ENCODE measurements at regions not wholly inside any gene's neighbourhood (a gene's known extent, or its start where the extent isn't known, plus 50 kb on each side); places are given as distances from the start of the nearest gene placed in this dataset.

DNA sequence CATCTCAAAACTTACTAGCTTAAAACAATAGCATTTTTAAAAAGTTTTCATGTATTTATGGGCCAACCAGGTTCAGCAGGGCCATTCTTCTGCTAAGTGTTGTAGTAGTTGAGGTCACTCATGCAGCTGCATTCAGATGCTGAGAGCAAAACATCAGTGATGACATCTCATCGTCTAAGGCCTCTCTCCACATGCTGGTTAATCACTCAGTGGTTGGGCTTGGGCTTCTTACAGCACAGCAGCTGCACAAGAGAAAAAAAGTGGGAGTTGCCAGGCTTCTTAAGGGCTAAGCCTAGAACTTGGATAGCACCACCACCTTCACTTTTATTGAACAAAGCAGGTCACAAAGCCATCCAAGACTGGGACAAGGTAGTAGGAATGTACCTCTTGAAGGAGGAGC, 190.3 kb downstream of the IRS1 start:
- Histone ChIP-seq H3K27ac (no peak overlapping the region), H3K36me3 (no peaks in the 10 kb centered on the region), H3K4me2 (no peak overlapping the region), H3K4me1 (no peaks in the 10 kb centered on the region), H4K20me1 (no peaks in the 10 kb centered on the region), H3K9me3 (no peaks in the 10 kb centered on the region), H3K27me3 (no peaks in the 10 kb centered on the region), H3K4me3 (no peak overlapping the region), H3K9ac (no peak overlapping the region)
- no peak for TF ChIP-seq Cebpa-rat (IDR thresholded peaks at IDR 0.05)

DNA sequence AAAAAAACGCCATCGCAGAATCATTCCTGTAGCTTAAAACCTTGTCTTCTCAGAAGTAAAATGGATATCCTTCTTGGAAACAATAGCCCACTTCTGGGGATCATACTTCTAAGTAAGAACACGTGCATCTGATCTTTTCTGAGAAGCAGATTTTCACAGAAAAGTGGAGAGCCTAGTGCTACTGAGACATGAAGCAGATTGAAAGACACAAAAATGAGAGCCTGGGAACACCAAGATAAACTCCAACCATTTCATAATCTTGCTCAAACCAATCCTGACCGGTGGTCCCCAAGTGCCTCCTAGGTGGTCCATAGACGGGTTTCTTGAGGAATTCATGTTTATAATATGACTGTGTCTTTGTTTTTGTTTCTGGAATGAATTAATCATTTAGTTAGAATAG, 191.2 kb downstream of the IRS1 start:
- no peaks in the 10 kb centered on the region for H3K36me3 ChIP-seq
- H3K4me1 ChIP-seq = no peaks in the 10 kb centered on the region
- no peak overlapping the region for H3K9ac ChIP-seq
- no peaks in the 10 kb centered on the region for H4K20me1 ChIP-seq
- H3K27ac ChIP-seq = no peak overlapping the region
- H3K9me3 ChIP-seq = no peaks in the 10 kb centered on the region
- H3K4me3 ChIP-seq = no peak overlapping the region
- no peak for TF ChIP-seq Cebpa-rat (IDR thresholded peaks at IDR 0.05)
- H3K4me2 ChIP-seq = no peak overlapping the region
- H3K27me3 ChIP-seq = no peaks in the 10 kb centered on the region

DNA sequence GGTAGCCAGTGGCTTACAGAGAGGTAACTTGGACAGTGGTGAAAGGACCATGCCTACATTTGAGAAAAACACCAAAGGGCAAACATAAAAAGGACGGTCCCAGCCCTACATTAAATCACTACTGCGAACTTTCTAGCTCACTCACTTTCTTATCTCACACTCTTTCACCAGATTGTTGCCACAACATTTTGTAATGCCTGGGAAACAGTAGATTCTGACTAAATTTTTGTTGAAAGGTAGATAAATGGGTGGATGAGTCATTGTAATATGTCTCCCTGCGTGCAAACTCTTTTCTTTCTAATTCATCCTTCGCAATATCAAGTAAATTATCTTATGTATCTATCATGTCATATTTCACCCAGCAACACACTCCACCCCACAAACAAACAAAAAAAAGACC, 192.2 kb downstream of the IRS1 start:
- H3K4me3 ChIP-seq = no peak overlapping the region

DNA sequence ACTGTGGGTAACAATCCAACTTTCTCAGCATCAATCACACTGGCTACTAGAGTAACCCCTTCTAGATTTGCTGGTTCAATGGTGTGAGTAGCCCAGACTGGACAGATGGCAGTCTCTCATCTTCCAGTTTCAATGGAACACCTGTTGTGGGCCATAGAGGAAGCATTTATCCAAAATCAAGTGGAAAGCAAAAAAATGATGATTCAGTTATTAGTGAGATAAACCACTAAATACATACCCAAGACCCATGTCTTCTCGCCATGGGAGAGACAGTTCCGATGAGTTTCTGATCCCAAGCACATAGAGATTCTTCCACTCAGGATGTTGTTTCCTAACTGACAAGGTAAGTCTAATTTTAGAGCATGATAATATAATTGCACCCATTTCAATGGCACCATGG, 194.0 kb downstream of the IRS1 start:
- Histone ChIP-seq H3K27me3 (no peaks in the 10 kb centered on the region), H4K20me1 (no peaks in the 10 kb centered on the region)
- TF ChIP-seq Cebpa-rat (IDR thresholded peaks at IDR 0.05) = no peak

More for the DNA sequence above, 192.2 kb downstream of the IRS1 start:
- no peak for TF ChIP-seq Cebpa-rat (IDR thresholded peaks at IDR 0.05)
- Histone ChIP-seq H3K4me1 (no peaks in the 10 kb centered on the region), H3K36me3 (no peaks in the 10 kb centered on the region), H3K27me3 (no peaks in the 10 kb centered on the region), H3K27ac (no peak overlapping the region), H3K4me2 (no peak overlapping the region), H3K9me3 (no peaks in the 10 kb centered on the region), H3K9ac (no peak overlapping the region), H4K20me1 (no peaks in the 10 kb centered on the region)

DNA sequence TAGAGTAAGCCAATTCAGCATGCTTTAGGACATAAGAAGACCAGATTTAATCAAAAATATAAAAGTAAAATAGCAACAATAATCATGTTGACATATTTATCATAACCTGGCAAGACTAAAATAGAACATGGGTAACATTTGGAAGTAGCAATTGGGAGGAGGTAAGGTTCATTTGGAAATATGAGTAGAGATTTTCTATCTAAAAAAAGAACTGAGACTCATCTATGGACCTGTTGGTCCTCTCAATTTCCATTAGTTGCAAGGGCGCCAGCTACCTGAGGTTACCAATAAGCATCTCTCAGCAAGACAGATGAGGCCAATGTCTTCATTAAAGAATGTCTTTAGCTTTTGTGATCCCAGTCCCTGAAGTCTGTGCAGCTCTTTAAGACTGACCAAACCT, 196.0 kb downstream of the IRS1 start:
- no peaks in the 10 kb centered on the region for H3K27me3 ChIP-seq
- no peak overlapping the region for H3K4me2 ChIP-seq
- H3K27ac ChIP-seq = no peak overlapping the region
- H3K4me3 ChIP-seq = no peak overlapping the region
- H3K9me3 ChIP-seq = no peaks in the 10 kb centered on the region
- no peak overlapping the region for H3K9ac ChIP-seq
- no peaks in the 10 kb centered on the region for H4K20me1 ChIP-seq
- H3K36me3 ChIP-seq = no peaks in the 10 kb centered on the region
- no peak for TF ChIP-seq Cebpa-rat (IDR thresholded peaks at IDR 0.05)
- H3K4me1 ChIP-seq = no peaks in the 10 kb centered on the region

More for the DNA sequence above, 194.0 kb downstream of the IRS1 start:
- no peak overlapping the region for H3K27ac ChIP-seq
- no peak overlapping the region for H3K4me3 ChIP-seq
- no peaks in the 10 kb centered on the region for H3K36me3 ChIP-seq
- no peak overlapping the region for H3K4me2 ChIP-seq
- H3K9ac ChIP-seq = no peak overlapping the region
- no peaks in the 10 kb centered on the region for H3K9me3 ChIP-seq
- H3K4me1 ChIP-seq = no peaks in the 10 kb centered on the region

DNA sequence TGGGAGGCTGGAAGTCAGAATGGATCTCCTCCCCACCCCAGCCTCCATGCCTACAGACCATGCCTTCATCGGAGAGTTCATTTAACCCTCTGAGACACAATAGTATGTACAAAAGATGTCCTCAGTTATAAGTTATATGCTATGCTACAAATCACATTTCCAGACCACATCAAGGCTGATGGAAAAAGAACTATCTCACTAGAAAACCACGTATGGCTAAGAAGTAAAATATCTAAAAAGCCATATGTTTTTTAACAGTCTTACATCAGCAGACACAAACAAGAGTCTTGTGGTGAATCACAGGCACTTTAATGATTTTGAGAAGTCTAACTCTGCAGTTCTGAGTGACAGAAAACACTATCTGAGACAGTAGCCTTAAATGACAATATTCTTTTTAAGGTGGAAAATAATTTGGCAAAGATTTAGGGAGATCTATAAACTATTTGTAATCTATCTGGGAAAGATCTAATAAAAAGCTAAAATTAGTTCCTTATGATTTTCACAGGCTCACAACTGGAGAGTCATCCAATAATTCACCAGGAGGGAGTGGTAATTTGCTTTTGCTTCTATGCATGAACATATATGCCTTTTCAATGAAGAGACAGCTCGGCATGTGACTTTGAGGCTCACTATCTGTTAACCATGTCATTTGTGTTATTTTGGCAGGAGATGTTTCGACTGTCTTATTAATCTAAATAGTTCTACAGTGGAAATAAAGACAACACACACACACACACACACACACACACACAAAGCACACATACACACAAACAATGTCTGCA, 197.5 kb downstream of the IRS1 start:
- Histone ChIP-seq H3K36me3 (no peaks in the 10 kb centered on the region), H3K27ac (no peak overlapping the region), H3K4me1 (no peaks in the 10 kb centered on the region), H3K9ac (no peak overlapping the region), H3K27me3 (no peaks in the 10 kb centered on the region), H4K20me1 (no peaks in the 10 kb centered on the region), H3K4me3 (no peak overlapping the region), H3K9me3 (no peaks in the 10 kb centered on the region), H3K4me2 (no peak overlapping the region)
- TF ChIP-seq Cebpa-rat (IDR thresholded peaks at IDR 0.05) = no peak

DNA sequence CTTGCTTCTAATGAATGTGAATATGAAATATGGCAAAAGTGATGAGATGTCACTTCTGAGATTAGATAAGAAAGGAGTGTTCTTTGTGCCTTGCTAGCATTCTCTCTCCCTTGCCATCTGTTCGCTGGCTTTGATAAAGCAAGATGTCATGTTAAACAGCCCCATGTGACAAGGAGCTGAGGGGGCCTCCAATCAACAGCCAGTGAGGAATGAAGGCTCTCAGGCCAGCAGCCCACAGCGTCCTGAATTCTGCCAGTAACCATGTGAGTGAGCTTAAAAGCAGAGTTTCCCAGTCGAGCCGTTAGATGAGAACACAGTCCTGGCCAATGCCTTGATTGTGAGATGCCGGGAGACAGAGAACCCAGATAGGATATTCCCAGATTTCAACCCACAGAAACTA, 198.8 kb downstream of the IRS1 start:
- H3K9ac ChIP-seq = no peak overlapping the region
- no peaks in the 10 kb centered on the region for H3K27me3 ChIP-seq
- no peaks in the 10 kb centered on the region for H3K9me3 ChIP-seq
- no peaks in the 10 kb centered on the region for H4K20me1 ChIP-seq
- H3K36me3 ChIP-seq = no peaks in the 10 kb centered on the region
- no peak overlapping the region for H3K27ac ChIP-seq
- H3K4me2 ChIP-seq = no peak overlapping the region
- TF ChIP-seq Cebpa-rat (IDR thresholded peaks at IDR 0.05) = no peak
- no peak overlapping the region for H3K4me3 ChIP-seq
- no peaks in the 10 kb centered on the region for H3K4me1 ChIP-seq

DNA sequence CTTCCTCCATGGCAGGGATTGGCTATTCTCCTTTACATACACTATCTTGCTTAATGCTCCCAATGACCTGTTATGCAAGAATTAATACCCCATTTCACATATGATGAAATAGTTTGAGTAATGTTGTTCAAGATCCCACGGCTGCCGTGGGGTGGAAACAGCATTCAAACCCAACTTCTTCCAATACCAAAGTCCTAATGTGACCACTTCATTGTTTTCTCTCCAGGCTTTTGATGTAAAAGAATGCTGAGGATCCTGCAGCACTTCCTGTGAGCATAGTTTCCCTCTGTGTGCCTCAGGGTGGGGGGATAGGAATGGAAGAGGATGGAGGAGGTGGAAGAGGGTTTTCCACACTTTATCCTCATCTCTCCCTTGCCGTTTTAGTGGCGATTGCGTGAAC, 199.4 kb downstream of the IRS1 start:
- H3K4me1 ChIP-seq = no peaks in the 10 kb centered on the region
- H3K9me3 ChIP-seq = no peaks in the 10 kb centered on the region
- no peaks in the 10 kb centered on the region for H3K27me3 ChIP-seq
- H4K20me1 ChIP-seq = no peaks in the 10 kb centered on the region
- no peak overlapping the region for H3K27ac ChIP-seq
- no peak overlapping the region for H3K9ac ChIP-seq
- TF ChIP-seq Cebpa-rat (IDR thresholded peaks at IDR 0.05) = no peak
- H3K4me3 ChIP-seq = no peak overlapping the region
- no peaks in the 10 kb centered on the region for H3K36me3 ChIP-seq
- H3K4me2 ChIP-seq = no peak overlapping the region

DNA sequence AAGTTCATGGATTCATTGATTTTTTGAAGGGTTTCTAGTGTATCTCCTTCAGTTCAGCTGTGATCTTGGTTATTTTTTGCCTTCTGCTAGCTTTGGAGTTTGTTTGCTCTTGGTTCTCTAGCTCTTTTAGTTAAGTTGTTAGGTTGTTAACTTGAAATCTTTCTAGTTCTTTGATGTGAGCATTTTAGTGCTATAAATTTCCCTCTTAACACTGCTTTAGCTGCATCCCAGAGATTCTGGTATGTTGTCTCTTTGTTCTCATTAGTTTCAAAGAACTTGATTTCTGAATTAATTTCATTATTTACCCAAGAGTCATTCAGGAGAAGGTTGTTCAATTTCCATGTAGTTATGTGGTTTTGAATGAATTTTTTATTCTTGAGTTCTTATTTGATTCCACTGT, 210.6 kb downstream of the IRS1 start:
- H3K4me3 ChIP-seq = no peak overlapping the region
- H3K9me3 ChIP-seq = peaks cover 24% of the 10 kb centered on the region
- TF ChIP-seq Cebpa-rat (IDR thresholded peaks at IDR 0.05) = no peak
- H3K36me3 ChIP-seq = no peaks in the 10 kb centered on the region
- no peaks in the 10 kb centered on the region for H3K4me1 ChIP-seq
- no peak overlapping the region for H3K4me2 ChIP-seq
- no peaks in the 10 kb centered on the region for H3K27me3 ChIP-seq
- H4K20me1 ChIP-seq = no peaks in the 10 kb centered on the region
- H3K9ac ChIP-seq = no peak overlapping the region
- H3K27ac ChIP-seq = no peak overlapping the region

DNA sequence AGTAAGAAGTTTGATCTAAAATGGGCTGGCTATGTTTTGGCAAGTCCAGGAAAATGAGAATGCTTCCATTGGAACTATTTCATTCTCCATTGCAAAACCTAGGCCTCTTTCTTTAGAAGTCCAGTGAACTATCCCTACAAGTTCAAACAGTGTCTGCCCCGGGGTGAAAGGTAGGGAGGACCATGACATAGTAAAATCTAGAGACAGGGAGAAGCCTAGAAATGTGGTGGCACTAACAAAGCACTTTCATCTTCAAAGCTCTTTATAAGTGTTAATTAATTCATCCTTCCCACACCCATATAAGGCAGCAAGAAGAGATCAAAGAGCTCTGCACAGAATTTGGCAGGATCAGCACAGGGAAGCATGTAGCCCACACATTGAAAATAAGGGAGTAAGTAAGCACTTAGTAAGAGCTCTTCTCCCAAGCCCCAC, 214.5 kb downstream of the IRS1 start:
- Histone ChIP-seq H3K9ac (no peak overlapping the region), H3K27me3 (no peaks in the 10 kb centered on the region), H3K9me3 (peaks cover 19% of the 10 kb centered on the region), H3K4me2 (no peak overlapping the region), H3K27ac (no peak overlapping the region), H3K4me1 (no peaks in the 10 kb centered on the region), H3K36me3 (no peaks in the 10 kb centered on the region), H3K4me3 (no peak overlapping the region), H4K20me1 (no peaks in the 10 kb centered on the region)
- no peak for TF ChIP-seq Cebpa-rat (IDR thresholded peaks at IDR 0.05)
